AG04449 (cell line): ENCODE measurements at regions not wholly inside any gene's neighbourhood (a gene's known extent, or its start where the extent isn't known, plus 50 kb on each side); places are given as distances from the start of the nearest gene placed in this dataset.

ENCODE experiments used
- CTCF ChIA-PET: fragments of 350-600 bp; formaldehyde crosslinking; extraction: SDS; loops from one replicate; lab custom pipeline; 2021; ENCODE audit warnings: antibody characterized with exemption; lab: Yijun Ruan, JAX
- POLR2A ChIA-PET: fragments of 400-600, 350-600 bp; formaldehyde crosslinking; extraction: SDS; loops from one replicate; lab custom pipeline; 2020; ENCODE audit warnings: antibody characterized with exemption, inconsistent platforms; lab: Yijun Ruan, JAX
- DNase-seq: peaks from one replicate; pipeline ENCODE4 v3.0.0-alpha.2; 2010; ENCODE audit warnings: low read depth, low spot score
- H3K4me3 ChIP-seq: 2 replicates; pipeline ENCODE4 v1.5.1; 2011; ENCODE audit warnings: low read depth, mild to moderate bottlenecking, control low read depth, low read length
- TF ChIP-seq, protein P1 (sequence below): IDR thresholded peaks from one replicate; pipeline ENCODE4 v1.5.1; 2011; ENCODE audit warnings: mild to moderate bottlenecking, moderate library complexity, low read length, control low read depth, inconsistent platforms; ENCODE audit not compliant: insufficient read depth; ENCODE audit errors: missing control alignments

DNA sequence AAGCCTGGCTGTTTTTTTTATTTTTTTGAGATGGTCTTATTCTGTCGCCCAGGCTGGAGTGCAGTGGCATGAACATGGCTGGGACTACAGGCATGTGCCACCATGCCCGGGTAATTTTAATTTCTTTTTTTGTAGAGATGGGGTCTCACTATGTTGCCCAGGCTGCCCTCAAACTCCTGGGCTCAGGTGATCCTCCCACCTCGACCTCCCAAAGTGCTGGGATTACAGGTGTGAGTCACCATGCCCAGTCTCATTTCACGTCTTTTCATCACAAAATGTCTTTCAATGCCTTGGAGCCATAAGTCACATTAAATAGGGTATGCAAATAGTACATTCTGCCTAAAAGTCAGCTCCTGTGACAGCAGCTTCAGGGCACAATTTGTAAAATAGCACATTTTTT is 52.8 kb downstream of the SOX2 start:
- no peak overlapping the region for H3K4me3 ChIP-seq
- ChIA-PET POLR2A (no interaction called here), CTCF (no interaction called here)
- DNase-seq = no peak
- TF ChIP-seq, protein P1, sequence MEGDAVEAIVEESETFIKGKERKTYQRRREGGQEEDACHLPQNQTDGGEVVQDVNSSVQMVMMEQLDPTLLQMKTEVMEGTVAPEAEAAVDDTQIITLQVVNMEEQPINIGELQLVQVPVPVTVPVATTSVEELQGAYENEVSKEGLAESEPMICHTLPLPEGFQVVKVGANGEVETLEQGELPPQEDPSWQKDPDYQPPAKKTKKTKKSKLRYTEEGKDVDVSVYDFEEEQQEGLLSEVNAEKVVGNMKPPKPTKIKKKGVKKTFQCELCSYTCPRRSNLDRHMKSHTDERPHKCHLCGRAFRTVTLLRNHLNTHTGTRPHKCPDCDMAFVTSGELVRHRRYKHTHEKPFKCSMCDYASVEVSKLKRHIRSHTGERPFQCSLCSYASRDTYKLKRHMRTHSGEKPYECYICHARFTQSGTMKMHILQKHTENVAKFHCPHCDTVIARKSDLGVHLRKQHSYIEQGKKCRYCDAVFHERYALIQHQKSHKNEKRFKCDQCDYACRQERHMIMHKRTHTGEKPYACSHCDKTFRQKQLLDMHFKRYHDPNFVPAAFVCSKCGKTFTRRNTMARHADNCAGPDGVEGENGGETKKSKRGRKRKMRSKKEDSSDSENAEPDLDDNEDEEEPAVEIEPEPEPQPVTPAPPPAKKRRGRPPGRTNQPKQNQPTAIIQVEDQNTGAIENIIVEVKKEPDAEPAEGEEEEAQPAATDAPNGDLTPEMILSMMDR = no peak

DNA sequence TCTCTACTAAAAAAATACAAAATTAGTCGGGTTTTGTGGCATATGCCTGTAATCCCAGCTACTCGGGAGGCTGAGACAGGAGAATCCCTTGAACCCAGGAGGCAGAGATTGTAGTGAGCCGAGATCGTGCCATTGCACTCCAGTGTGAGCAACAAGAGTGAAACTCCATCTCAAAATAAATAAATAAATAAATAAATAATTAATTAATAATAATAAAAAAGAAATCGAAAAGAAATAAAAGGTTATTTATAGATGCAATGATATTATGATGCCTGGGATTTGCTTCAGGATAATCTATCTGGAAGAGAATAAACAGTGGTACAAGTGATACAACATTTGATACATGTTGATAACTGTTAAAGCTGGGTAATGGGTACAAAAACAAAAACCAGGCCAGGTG is 58.6 kb downstream of the SOX2 start:
- DNase-seq = no peak
- ChIA-PET POLR2A (no interaction called here), CTCF (no interaction called here)
- no peak overlapping the region for H3K4me3 ChIP-seq
- TF ChIP-seq, protein P1 = no peak

DNA sequence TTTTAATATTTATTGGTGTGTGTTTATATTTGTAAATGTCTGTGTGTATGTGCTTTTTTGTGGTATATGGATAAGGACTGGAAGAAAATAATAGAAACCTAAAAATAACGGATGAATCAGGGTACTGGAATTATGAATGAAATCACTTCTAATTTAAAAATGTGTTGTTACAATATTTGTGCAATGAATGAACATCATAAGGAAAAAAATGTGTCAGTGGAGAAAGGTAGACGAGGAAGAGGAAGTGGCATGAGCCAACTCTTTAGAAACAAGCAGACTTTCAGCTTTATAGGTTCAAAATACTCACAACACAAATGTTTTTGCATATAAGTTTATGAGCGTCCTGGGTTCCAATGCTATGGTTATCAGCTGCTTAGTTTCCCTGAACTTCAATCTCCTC is 59.4 kb downstream of the SOX2 start:
- POLR2A ChIA-PET = no interaction called here
- DNase-seq = no peak
- no peak overlapping the region for H3K4me3 ChIP-seq
- TF ChIP-seq, protein P1 = no peak
- CTCF ChIA-PET = no interaction called here

DNA sequence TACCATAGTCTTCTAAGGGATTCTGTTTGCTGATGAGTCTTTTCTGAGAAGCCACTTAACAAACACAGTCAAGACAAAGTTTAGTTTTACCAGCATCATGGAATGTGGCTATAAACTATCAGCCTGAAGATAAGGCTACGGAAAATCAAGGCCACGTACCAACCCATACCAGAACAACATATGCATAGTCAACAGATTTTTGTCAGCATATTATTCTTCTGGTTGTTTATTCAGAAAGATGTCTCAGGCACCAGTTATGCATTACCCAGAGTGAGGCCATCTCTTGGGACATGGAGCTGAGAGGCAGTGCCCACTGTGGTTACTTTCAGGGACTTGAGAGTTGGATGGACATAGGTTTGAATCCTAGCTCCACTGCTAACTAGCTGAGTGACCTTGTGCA is 60.4 kb downstream of the SOX2 start:
- ChIA-PET POLR2A (no interaction called here), CTCF (no interaction called here)
- TF ChIP-seq, protein P1 = no peak
- DNase-seq = no peak
- no peak overlapping the region for H3K4me3 ChIP-seq

DNA sequence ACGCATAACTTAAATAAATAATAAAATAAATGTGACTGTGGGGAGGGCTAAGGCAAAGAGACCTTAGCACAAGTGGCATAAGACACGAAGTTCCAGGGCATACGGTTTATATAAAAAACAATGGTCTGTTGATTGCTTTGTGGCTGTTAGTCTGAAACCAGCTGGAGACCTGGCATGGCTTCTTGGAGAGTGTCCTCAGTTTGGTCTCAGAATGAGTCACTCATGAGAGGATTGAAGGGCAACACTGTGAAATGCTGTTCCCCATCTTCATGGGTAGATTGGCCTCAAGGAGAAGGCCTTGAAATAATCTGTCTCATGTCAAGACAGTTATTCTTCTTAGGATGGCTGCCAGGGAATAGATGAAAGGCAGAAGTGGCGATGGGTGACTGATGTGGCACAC is 62.2 kb downstream of the SOX2 start:
- H3K4me3 ChIP-seq = no peak overlapping the region
- POLR2A ChIA-PET = no interaction called here
- CTCF ChIA-PET = no interaction called here
- TF ChIP-seq, protein P1 = no peak
- no peak for DNase-seq

DNA sequence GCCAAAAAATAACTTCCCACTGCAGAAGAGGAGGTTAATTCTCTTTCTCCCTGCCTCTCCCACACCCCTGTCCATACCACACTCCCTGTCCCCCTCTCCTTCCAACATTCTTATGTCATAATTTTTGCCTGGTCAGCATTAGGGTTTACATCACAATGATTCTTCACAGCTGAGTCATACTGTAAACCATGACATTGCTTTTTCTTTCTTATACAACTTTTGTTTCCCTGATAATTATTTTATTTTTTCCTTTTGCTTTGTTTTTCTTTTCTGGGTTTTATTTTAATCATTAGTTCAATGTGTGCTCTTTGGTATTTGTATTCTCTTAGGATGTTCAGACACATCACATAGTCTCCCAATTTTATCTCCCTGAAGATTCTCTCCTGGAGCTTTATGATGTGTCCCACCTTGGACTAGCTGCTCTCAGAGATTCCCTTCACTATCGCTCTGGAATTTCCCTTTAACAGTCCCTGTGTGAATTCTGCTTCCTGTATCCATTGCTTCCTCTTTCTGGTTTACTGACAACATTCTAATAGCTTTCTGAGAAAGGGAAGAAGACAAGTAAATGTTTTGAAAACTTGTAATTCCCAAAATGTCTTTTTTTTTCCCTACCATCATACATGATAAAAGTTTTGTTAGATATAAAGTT is 70.7 kb downstream of the SOX2 start:
- CTCF ChIA-PET = no interaction called here
- H3K4me3 ChIP-seq = no peak overlapping the region
- POLR2A ChIA-PET = no interaction called here
- no peak for DNase-seq
- TF ChIP-seq, protein P1 = no peak
